Heart left ventricle (tissue), 16 donors: ENCODE measurements at regions not wholly inside any gene's neighbourhood (a gene's known extent, or its start where the extent isn't known, plus 50 kb on each side); places are given as distances from the start of the nearest gene placed in this dataset.
"Not testable (repeated sequence)": the region's sequence is repeated elsewhere in the genome, so short reads cannot be mapped to it uniquely, and the experiment has no call there.

ENCODE experiments used
- ATAC-seq, 4 donors: fragments of 200-7000 bp; cut with Tn5 transposase; one replicate each; pipeline ENCODE4 v1.9.1; 2020 to 2022; ENCODE audit warnings: moderate library complexity in 4 of 4, mild to moderate bottlenecking in 3 of 4, moderate number of reproducible peaks in 1 of 4
- DNase-seq, 5 donors: peaks; one replicate each; pipeline ENCODE4 v3.0.0-alpha.2; 2020
- H3K27ac ChIP-seq, 12 donors: fragments of 200-600 bp; sonication (generic) in 4 of 12; one replicate each; pipeline versions ENCODE4 v1.5.0 to v1.8.0; 2016 to 2022; ENCODE audit warnings: mild to moderate bottlenecking in 2 of 12
- H3K27me3 ChIP-seq, 9 donors: fragments of 200-600 bp; sonication (generic) in 2 of 9; one replicate each; pipeline versions ENCODE4 v1.5.1 to v1.8.0; 2016 to 2022; ENCODE audit warnings: mild to moderate bottlenecking in 3 of 9
- H3K36me3 ChIP-seq, 9 donors: fragments of 200-600 bp; sonication (generic) in 2 of 9; one replicate each; pipeline versions ENCODE4 v1.5.0 to v1.8.0; 2018 to 2022; ENCODE audit warnings: mild to moderate bottlenecking in 2 of 9
- H3K4me1 ChIP-seq, 12 donors: fragments of 200-600 bp; sonication (generic) in 4 of 12; one replicate each; pipeline versions ENCODE4 v1.5.0 to v1.8.0; 2016 to 2022; ENCODE audit warnings: mild to moderate bottlenecking in 3 of 12
- H3K4me3 ChIP-seq, 12 donors: fragments of 200-600 bp; sonication (generic) in 4 of 12; one replicate each; pipeline versions ENCODE4 v1.5.0 to v1.8.0; 2017 to 2022; ENCODE audit warnings: mild to moderate bottlenecking in 9 of 12, moderate library complexity in 4 of 12
- H3K9me3 ChIP-seq, 12 donors: fragments of 200-600 bp; sonication (generic) in 4 of 12; one replicate each; pipeline versions ENCODE4 v1.5.0 to v1.8.0; 2016 to 2022; ENCODE audit warnings: mild to moderate bottlenecking in 1 of 12
- CTCF ChIP-seq, 12 donors: fragments of 200-600 bp; sonication (generic) in 4 of 12; IDR thresholded peaks; one replicate each; pipeline versions ENCODE4 v1.5.0 to v1.8.0; 2018 to 2022; ENCODE audit warnings: antibody characterized with exemption in 12 of 12, mild to moderate bottlenecking in 5 of 12
- POLR2A ChIP-seq, 2 donors: fragments of 450-650 bp; IDR thresholded peaks; one replicate each; pipeline ENCODE4 v1.6.1; 2017; ENCODE audit warnings: antibody characterized with exemption in 2 of 2, mild to moderate bottlenecking in 2 of 2, moderate library complexity in 2 of 2
- WGBS, 4 donors: extraction: QIAGEN DNeasy Blood & Tissue Kit in 2 of 4; methylation state at CpG; one replicate each; pipeline versions ENCODE4 v1.1.5 to v1.1.7; 2013 to 2018; 5-methylcytosine and 5-hydroxymethylcytosine counted together
- intact Hi-C, 10 donors: fragments of 100-400 bp; cut with DNase I; formaldehyde crosslinking; loops; one replicate each; pipeline versions ENCODE4 v1.11.1 to v1.14.2; 2022
- donor health status: ischemic (EF 13 %, LVEDD 7.1; RV severe dilation, severe dysfunction).
- donor health status: healthy with polysubstance abuse.
- donor health status: DM: no; HTN: yes; CAD: no.
- donor health status: DM: no; HTN: no; CAD: no.
- donor health status: ischemic (EF 25% LVEDD 6.9; RV normal size, moderate dysfunction).
- donor health status: ischemic (EF 25% LVEDD 5.7; RV mildly dilated, moderate dysfunction).
- donor health status: healthy.
- donor health status: DM: yes; HTN: yes; CAD: no.
- donor health status: ischemic (EF 35%, LVEDD 5.7; RV mildly dilated, moderate dysfunction).
- donor health status: nonischemic (EF 11% LVEDD 7.7; RV severe dilation, severe dysfunction).
- donor health status: DM: yes; HTN: yes; CAD: no.
- donor health status: PGD.
- donor health status: ischemic (EF 29% LVEDD 5.4; RV normal size, mild dysfunction).
- donor health status: nonischemic (EF 23%, LVEDD 6.1; RV moderate dilation, normal function).

GRCh38 chrX:76920607-76921006 is 493.1 kb downstream of the MAGEE1 start:
- no peak for TF ChIP-seq POLR2A (IDR thresholded peaks at IDR 0.05)
- no peak for TF ChIP-seq CTCF (IDR thresholded peaks at IDR 0.05)
- intact Hi-C loops, result no loop called here
- Histone ChIP-seq H3K36me3 (no peaks in the 10 kb centered on the region), H3K27ac (no peak overlapping the region), H3K27me3 (peaks cover 0 to 3% (median 0%) of the 10 kb centered on the region in 9 donors), H3K4me1 (no peaks in the 10 kb centered on the region), H3K9me3 (no peaks in the 10 kb centered on the region), H3K4me3 (no peak overlapping the region)
- ATAC-seq (no peak), DNase-seq (no peak)
- 14 to 54% (median 31%) methylated on average over 1 of the region's 1 CpG for WGBS, 4 donors

- no peak for ATAC-seq
- H3K9me3 ChIP-seq, result no peaks in the 10 kb centered on the region
- intact Hi-C loops, result no loop called here
- H3K27ac ChIP-seq, result no peak overlapping the region
- no peaks in the 10 kb centered on the region for H3K36me3 ChIP-seq
- no peaks in the 10 kb centered on the region for H3K4me1 ChIP-seq
- DNase-seq, result no peak
- TF ChIP-seq CTCF (IDR thresholded peaks at IDR 0.05), result no peak
- no peak for TF ChIP-seq POLR2A (IDR thresholded peaks at IDR 0.05)
- H3K27me3 ChIP-seq, result peaks cover 0 to 3% (median 0%) of the 10 kb centered on the region in 9 donors
- H3K4me3 ChIP-seq, result no peak overlapping the region
These were observed 493.7 kb downstream of the MAGEE1 start for GRCh38 chrX:76921176-76921575.

GRCh38 chrX:76922100-76922499 is 494.6 kb downstream of the MAGEE1 start:
- no peaks in the 10 kb centered on the region for H3K36me3 ChIP-seq
- no peaks in the 10 kb centered on the region for H3K4me1 ChIP-seq
- intact Hi-C loops, result no loop called here
- H3K4me3 ChIP-seq, result no peak overlapping the region
- 56 to 77% (median 63%) methylated on average over 2 of the region's 2 CpGs for WGBS, 4 donors
- H3K9me3 ChIP-seq, result no peaks in the 10 kb centered on the region
- no peak overlapping the region for H3K27ac ChIP-seq
- no peak for ATAC-seq
- DNase-seq, result no peak
- H3K27me3 ChIP-seq, result peaks cover 0 to 3% (median 0%) of the 10 kb centered on the region in 9 donors
- TF ChIP-seq POLR2A (IDR thresholded peaks at IDR 0.05) (no peak), CTCF (IDR thresholded peaks at IDR 0.05) (no peak)

- H3K4me1 ChIP-seq, H3K9me3 ChIP-seq, ATAC-seq, H3K27me3 ChIP-seq, H3K27ac ChIP-seq, H3K4me3 ChIP-seq, H3K36me3 ChIP-seq, intact Hi-C loops, DNase-seq: not testable (repeated sequence)
- 74 to 84% (median 81%) methylated on average over 3 to 7 of the region's 7 CpGs for WGBS, 4 donors
These were observed 497.1 kb downstream of the MAGEE1 start for GRCh38 chrX:76924616-76925015.

- Histone ChIP-seq H3K9me3 (no peaks in the 10 kb centered on the region), H3K4me3 (no peak overlapping the region), H3K27ac (no peak overlapping the region), H3K36me3 (no peaks in the 10 kb centered on the region), H3K4me1 (no peaks in the 10 kb centered on the region), H3K27me3 (no peaks in the 10 kb centered on the region)
- 68 to 83% (median 75%) methylated on average over 6 of the region's 6 CpGs for WGBS, 4 donors
- no peak for TF ChIP-seq POLR2A (IDR thresholded peaks at IDR 0.05)
- TF ChIP-seq CTCF (IDR thresholded peaks at IDR 0.05), result no peak
- intact Hi-C loops, result no loop called here
- DNase-seq (no peak), ATAC-seq (no peak)
These were observed 504.0 kb downstream of the MAGEE1 start for GRCh38 chrX:76931518-76931917.
